Fibroblast of villous mesenchyme (primary cell): ENCODE measurements at regions not wholly inside any gene's neighbourhood (a gene's known extent, or its start where the extent isn't known, plus 50 kb on each side); places are given as distances from the start of the nearest gene placed in this dataset.

Experiments used
- DNase-seq: peaks from one replicate; pipeline ENCODE4 v3.0.0-alpha.2; 2010; ENCODE audit warnings: low read depth
- H3K4me3 ChIP-seq: 2 replicates; pipeline ENCODE4 v1.5.1; 2011; ENCODE audit warnings: low read depth, mild to moderate bottlenecking, low read length
- TF ChIP-seq, protein P1 (sequence below): IDR thresholded peaks from 2 replicates; pipeline ENCODE4 v1.5.1; 2012; ENCODE audit warnings: low read depth, mild to moderate bottlenecking, low read length; ENCODE audit not compliant: insufficient read depth

DNA sequence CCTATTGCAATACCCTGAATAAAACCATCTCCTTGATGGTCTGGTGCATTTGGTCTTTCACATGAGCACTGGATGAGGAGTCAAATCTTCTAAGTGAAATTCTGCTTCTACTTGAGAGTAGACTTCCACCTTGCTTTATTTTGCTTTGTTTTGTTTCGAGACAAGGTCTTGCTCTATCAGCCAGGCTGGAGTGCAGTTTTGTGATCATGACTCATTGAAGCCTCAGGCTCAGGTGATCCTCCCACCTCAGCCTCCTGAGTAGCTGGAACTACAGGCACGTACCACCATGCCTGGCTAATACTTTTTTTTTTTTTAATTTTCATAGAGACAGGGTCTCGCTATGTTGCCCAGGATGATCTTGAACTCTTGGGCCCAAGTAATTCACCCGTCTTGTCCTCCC is 65.8 kb upstream of the F3 start:
- no peak for DNase-seq
- TF ChIP-seq, protein P1, sequence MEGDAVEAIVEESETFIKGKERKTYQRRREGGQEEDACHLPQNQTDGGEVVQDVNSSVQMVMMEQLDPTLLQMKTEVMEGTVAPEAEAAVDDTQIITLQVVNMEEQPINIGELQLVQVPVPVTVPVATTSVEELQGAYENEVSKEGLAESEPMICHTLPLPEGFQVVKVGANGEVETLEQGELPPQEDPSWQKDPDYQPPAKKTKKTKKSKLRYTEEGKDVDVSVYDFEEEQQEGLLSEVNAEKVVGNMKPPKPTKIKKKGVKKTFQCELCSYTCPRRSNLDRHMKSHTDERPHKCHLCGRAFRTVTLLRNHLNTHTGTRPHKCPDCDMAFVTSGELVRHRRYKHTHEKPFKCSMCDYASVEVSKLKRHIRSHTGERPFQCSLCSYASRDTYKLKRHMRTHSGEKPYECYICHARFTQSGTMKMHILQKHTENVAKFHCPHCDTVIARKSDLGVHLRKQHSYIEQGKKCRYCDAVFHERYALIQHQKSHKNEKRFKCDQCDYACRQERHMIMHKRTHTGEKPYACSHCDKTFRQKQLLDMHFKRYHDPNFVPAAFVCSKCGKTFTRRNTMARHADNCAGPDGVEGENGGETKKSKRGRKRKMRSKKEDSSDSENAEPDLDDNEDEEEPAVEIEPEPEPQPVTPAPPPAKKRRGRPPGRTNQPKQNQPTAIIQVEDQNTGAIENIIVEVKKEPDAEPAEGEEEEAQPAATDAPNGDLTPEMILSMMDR, result no peak
- no peak overlapping the region for H3K4me3 ChIP-seq

DNA sequence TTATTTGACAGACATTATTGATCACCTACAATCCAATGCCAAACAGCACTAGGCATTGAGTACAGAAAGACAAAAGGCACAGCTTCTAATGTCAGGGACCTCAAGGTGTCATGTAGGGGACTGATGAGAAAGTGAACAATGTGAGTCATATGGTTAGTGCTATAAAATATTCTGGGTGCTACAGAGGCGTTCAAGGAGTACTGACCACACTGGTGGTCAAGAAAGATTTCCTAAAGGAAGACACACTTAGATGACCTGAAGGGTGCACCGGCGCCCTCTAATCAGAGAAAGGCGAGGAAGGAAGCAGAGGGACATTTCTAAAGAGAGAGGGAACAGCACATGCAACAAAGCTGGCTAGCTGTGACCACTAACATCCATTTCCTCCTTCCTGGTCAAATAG is 64.9 kb upstream of the F3 start:
- H3K4me3 ChIP-seq, result no peak overlapping the region
- DNase-seq, result no peak
- TF ChIP-seq, protein P1, result no peak

DNA sequence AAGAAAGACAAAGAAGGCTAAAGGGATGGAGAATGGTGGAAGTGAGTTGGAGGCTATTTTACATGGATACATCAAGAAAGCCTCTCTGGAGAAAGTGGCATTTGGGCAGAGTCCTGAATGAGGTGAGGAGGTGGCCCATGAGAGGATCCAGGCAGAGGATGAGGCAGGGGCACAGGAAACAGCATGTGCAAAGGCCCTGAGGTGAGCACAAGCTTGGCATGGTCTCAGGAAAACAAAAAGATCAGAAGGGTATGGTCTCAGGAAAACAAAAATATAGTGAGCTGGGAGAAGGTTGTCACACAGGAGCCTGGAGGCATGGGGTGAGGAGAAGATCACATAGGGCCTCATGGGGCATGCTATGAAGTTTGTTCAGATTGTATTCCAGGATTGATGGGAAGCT is 62.1 kb upstream of the F3 start:
- H3K4me3 ChIP-seq, result no peak overlapping the region
- TF ChIP-seq, protein P1, result no peak
- no peak for DNase-seq

DNA sequence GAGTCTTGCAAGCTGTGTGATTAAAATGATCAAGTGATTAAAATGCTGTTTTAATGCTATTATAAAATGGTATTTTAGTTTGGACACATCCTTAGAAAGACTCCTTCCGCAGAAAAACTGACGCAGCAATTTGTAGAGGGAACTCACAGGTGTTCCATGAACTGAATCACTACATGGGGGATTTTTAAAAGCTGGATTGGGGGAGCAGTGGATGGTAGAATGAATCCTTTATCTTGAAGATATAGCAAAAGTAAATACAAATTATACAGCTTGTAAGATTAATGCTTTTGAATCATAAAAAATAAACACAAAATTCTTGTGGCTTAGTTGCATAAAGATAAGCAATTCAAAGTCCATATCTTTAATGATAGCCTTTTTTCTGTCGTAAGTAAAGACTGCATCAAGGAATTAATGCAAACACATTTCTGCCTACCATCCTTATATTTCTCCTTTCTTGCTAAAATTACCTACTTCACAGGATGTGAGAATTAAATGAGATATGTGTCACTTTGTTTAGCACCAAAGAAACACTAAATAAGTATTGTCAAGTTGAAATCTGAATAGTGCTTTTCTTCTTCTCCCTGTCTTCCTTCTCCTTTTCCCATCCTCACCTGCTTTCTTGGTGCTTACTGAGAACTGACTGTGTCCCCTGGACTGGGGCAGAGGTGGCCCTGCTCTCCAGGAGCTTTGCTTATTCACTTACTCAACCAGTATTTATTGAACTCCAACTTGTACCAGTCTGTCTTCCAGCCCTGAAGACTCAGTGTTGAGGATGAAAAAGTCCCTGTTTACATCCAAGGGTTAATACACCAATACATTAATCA is 61.5 kb upstream of the F3 start:
- DNase-seq, result peak; percentile 97
- TF ChIP-seq, protein P1, result no peak
- no peak overlapping the region for H3K4me3 ChIP-seq

DNA sequence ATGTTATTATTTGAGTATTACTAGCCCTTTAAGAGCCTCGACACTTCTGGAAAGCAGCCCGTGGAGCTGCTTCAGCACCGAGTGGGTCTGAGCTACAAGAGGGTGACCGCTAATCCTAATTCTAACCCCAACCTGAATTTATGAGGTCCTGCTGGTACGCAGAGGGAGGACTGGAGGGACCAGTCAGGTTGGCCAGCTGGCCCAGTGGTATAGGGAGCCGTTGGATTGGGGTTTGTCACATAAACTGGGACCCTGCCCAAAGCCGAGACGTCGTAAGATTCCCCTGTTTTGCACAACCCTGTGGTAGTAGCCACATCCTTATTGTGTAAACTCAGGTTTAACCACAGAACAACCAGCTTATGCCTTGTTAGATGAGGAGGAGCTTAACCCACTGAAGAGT is 60.8 kb upstream of the F3 start:
- peak; percentile 99 for DNase-seq
- H3K4me3 ChIP-seq, result peak overlapping the region; percentile 13
- TF ChIP-seq, protein P1, result no peak

DNA sequence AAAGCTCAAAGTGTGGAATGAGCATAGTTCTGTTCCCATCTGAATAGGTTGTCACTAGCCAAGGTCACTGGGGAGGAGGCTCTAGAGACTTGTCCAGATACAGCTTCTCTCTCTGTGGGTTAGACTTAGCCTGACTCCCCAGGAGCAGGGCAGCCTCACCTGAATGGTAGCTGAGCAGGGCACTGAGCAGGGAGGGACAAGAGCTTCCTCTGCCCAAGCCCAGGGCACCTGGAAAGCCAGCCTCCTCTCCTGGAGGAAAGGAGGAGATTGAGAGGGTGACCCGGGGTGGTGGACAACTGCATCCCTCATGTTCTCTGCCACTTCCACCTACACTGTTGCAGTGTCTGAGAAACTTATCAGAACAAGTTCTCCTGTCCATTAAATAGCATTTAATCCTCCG is 59.0 kb upstream of the F3 start:
- DNase-seq, result no peak
- H3K4me3 ChIP-seq, result peak overlapping the region; percentile 43
- TF ChIP-seq, protein P1, result no peak
